ENCODE measurements at regions not wholly inside any gene's neighbourhood (a gene's known extent, or its start where the extent isn't known, plus 50 kb on each side); places are given as distances from the start of the nearest gene placed in this dataset.

GRCh38 chr3:193941486-193941885 is 194.5 kb upstream of the HES1 start:
- no peak overlapping the region for H3K4me3 ChIP-seq
- H3K36me3 ChIP-seq, result no peaks in the 10 kb centered on the region
- H3K4me1 ChIP-seq, result no peaks in the 10 kb centered on the region
- H3K27ac ChIP-seq, result no peak overlapping the region
- H4K20me1 ChIP-seq, result no peaks in the 10 kb centered on the region
- H3K9me3 ChIP-seq, result no peaks in the 10 kb centered on the region
- H3K27me3 ChIP-seq, result no peaks in the 10 kb centered on the region
- no peak overlapping the region for H3K9ac ChIP-seq
- no peak overlapping the region for H3K4me2 ChIP-seq
- TF ChIP-seq Cebpa-rat (IDR thresholded peaks at IDR 0.05), result no peak

- H3K36me3 ChIP-seq, result no peaks in the 10 kb centered on the region
- no peak overlapping the region for H3K4me3 ChIP-seq
- H3K4me1 ChIP-seq, result no peaks in the 10 kb centered on the region
- H3K9me3 ChIP-seq, result no peaks in the 10 kb centered on the region
- H3K4me2 ChIP-seq, result no peak overlapping the region
- no peak overlapping the region for H3K9ac ChIP-seq
- no peak overlapping the region for H3K27ac ChIP-seq
- no peaks in the 10 kb centered on the region for H4K20me1 ChIP-seq
- no peak for TF ChIP-seq Cebpa-rat (IDR thresholded peaks at IDR 0.05)
- no peaks in the 10 kb centered on the region for H3K27me3 ChIP-seq
Observed at GRCh38 chr3:193942516-193943055, 193.4 kb upstream of the HES1 start.

- Histone ChIP-seq H3K4me2 (no peak overlapping the region), H3K4me1 (no peaks in the 10 kb centered on the region)
Observed at GRCh38 chr3:193943200-193943599, 192.7 kb upstream of the HES1 start.

DNA sequence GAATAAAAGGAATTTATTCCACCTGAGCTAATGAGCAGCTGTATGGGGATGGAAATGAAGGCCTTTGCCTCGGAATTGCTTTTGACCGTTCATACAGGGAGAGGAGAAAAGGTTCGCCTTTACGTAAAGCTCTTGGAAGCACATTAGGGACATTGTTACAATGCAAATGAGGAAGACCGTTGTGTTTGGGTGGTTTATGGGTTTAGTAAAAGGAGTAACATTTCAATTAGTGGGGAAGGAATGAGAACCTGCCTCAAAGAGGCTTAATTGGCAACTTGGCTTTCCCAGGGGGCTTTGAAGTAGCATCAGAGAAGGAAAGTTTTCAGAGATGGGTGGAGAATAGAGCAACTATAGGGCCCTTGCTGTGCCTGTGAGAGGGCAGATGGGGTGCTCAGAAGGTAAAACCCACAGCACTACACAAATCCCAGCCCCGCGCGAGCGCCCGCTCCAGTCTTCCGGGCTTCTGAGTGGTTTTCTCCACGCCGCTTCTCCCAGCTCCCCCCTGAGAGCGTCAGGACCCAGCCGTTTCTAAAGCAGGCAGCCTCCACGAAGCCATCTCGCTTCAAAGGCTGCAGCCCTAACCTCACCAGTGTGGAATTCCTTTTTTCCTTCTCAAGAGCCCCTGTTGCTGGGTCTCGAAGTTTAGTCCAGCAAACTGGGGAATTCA is 192.0 kb upstream of the HES1 start:
- Histone ChIP-seq H3K4me2 (no peak overlapping the region), H3K27ac (no peak overlapping the region), H3K27me3 (no peaks in the 10 kb centered on the region), H3K9ac (no peak overlapping the region), H3K9me3 (no peaks in the 10 kb centered on the region), H3K36me3 (no peaks in the 10 kb centered on the region), H4K20me1 (no peaks in the 10 kb centered on the region), H3K4me1 (no peaks in the 10 kb centered on the region), H3K4me3 (no peak overlapping the region)
- no peak for TF ChIP-seq Cebpa-rat (IDR thresholded peaks at IDR 0.05)

More at GRCh38 chr3:193943200-193943599, 192.7 kb upstream of the HES1 start:
- Histone ChIP-seq H3K27ac (no peak overlapping the region), H3K36me3 (no peaks in the 10 kb centered on the region), H3K9ac (no peak overlapping the region), H3K9me3 (no peaks in the 10 kb centered on the region), H3K4me3 (no peak overlapping the region), H3K27me3 (no peaks in the 10 kb centered on the region), H4K20me1 (no peaks in the 10 kb centered on the region)
- TF ChIP-seq Cebpa-rat (IDR thresholded peaks at IDR 0.05), result no peak

DNA sequence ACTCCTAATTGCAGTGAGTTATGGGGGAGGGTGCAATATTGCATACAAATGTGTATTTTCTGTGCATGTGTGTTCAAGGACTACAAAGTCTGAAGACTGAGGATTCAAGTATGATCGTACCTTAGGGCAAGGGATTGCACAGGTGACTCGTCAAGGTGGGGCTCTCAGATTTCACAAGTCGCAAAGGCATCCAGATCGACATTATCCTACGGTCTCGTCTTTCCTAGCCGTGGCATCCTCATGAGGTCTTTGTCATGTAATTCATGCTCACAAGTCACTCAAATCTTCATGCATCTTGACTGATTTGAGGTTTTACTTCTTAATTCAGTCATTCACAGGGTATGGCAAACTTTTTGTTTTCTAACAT is 191.4 kb upstream of the HES1 start:
- Histone ChIP-seq H3K9ac (no peak overlapping the region), H3K36me3 (no peaks in the 10 kb centered on the region), H3K27ac (no peak overlapping the region), H3K4me3 (no peak overlapping the region), H3K4me2 (no peak overlapping the region), H3K4me1 (no peaks in the 10 kb centered on the region), H3K9me3 (no peaks in the 10 kb centered on the region), H3K27me3 (no peaks in the 10 kb centered on the region), H4K20me1 (no peaks in the 10 kb centered on the region)
- TF ChIP-seq Cebpa-rat (IDR thresholded peaks at IDR 0.05), result no peak

DNA sequence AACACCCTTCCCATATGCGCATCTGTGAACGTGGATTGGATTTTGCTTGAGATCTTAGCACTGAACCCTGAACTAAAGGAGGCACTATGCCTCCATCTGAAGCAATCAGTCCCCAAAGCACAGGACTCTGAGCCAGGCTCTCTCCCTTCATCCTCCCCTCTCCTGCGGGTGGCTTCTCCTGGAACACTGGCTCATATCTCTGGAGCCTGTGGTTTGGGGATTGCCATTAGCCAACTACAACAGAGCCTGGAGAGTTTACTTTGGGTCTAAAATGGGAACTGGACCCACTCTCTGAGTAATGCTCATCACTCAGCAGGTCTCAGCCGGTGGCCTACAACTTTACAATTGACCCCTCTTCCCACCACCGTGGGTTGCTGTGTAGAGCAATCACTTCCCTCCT is 190.8 kb upstream of the HES1 start:
- H3K4me3 ChIP-seq, result no peak overlapping the region
- H3K27me3 ChIP-seq, result no peaks in the 10 kb centered on the region
- H3K9me3 ChIP-seq, result no peaks in the 10 kb centered on the region
- no peaks in the 10 kb centered on the region for H3K4me1 ChIP-seq
- H3K36me3 ChIP-seq, result no peaks in the 10 kb centered on the region
- TF ChIP-seq Cebpa-rat (IDR thresholded peaks at IDR 0.05), result no peak
- H3K27ac ChIP-seq, result no peak overlapping the region
- H3K4me2 ChIP-seq, result no peak overlapping the region
- no peaks in the 10 kb centered on the region for H4K20me1 ChIP-seq
- no peak overlapping the region for H3K9ac ChIP-seq

DNA sequence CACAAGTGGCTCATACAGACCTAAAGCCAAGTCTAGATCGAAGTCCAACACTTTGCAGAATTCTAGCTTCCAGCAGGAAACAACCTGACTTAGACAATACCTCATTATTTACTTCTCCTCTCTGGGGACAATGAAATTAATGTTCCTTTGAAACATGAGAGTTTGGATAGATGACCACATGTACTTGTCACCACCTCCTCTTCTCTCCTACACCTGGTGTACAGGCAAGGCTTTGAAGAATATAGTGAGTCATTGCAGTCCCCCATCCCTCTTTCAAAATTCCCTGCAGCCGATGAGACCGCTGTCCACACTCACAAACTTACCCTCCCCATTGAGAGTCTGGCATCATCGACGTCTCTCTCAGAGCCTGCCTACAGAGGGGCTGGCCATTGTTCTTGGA is 189.0 kb upstream of the HES1 start:
- no peaks in the 10 kb centered on the region for H3K4me1 ChIP-seq
- no peaks in the 10 kb centered on the region for H3K9me3 ChIP-seq
- H3K27me3 ChIP-seq, result no peaks in the 10 kb centered on the region
- no peak overlapping the region for H3K4me2 ChIP-seq
- H4K20me1 ChIP-seq, result no peaks in the 10 kb centered on the region
- no peaks in the 10 kb centered on the region for H3K36me3 ChIP-seq
- no peak overlapping the region for H3K4me3 ChIP-seq
- H3K27ac ChIP-seq, result no peak overlapping the region
- H3K9ac ChIP-seq, result no peak overlapping the region
- TF ChIP-seq Cebpa-rat (IDR thresholded peaks at IDR 0.05), result no peak

DNA sequence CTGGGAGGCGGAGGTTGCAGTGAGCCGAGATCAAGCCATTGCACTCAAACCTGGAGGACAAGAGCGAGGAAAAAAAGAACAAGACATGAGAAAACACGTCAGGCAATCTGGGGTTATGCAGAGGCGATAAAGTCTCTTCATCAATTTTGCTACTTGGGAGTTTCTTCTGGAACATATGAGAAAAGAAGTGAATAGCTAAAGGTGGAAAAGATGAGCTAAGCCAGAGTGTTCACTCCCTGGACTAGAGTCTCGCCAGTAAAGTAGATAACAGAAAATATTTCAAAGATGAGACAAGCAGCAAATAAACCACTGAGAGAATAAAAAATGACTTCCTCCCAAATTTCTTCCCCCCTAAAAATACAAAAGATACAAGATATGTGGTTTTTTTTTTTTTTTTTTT is 188.4 kb upstream of the HES1 start:
- H3K4me3 ChIP-seq, result no peak overlapping the region
- H3K36me3 ChIP-seq, result no peaks in the 10 kb centered on the region
- H3K27ac ChIP-seq, result no peak overlapping the region
- H3K4me2 ChIP-seq, result no peak overlapping the region
- H3K9ac ChIP-seq, result no peak overlapping the region
- H3K27me3 ChIP-seq, result no peaks in the 10 kb centered on the region
- no peak for TF ChIP-seq Cebpa-rat (IDR thresholded peaks at IDR 0.05)
- no peaks in the 10 kb centered on the region for H4K20me1 ChIP-seq
- no peaks in the 10 kb centered on the region for H3K4me1 ChIP-seq
- no peaks in the 10 kb centered on the region for H3K9me3 ChIP-seq

- H3K27me3 ChIP-seq, result no peaks in the 10 kb centered on the region
- no peak overlapping the region for H3K4me3 ChIP-seq
- H3K4me1 ChIP-seq, result no peaks in the 10 kb centered on the region
- H4K20me1 ChIP-seq, result no peaks in the 10 kb centered on the region
- H3K36me3 ChIP-seq, result no peaks in the 10 kb centered on the region
- no peak for TF ChIP-seq Cebpa-rat (IDR thresholded peaks at IDR 0.05)
- no peak overlapping the region for H3K4me2 ChIP-seq
- H3K9me3 ChIP-seq, result no peaks in the 10 kb centered on the region
- no peak overlapping the region for H3K27ac ChIP-seq
- no peak overlapping the region for H3K9ac ChIP-seq
Observed at GRCh38 chr3:193948459-193948858, 187.5 kb upstream of the HES1 start.

- TF ChIP-seq Cebpa-rat (IDR thresholded peaks at IDR 0.05), result no peak
- peaks cover 22% of the 10 kb centered on the region for H3K9me3 ChIP-seq
- no peak overlapping the region for H3K4me3 ChIP-seq
- H3K36me3 ChIP-seq, result no peaks in the 10 kb centered on the region
- H3K4me2 ChIP-seq, result no peak overlapping the region
- H3K4me1 ChIP-seq, result no peaks in the 10 kb centered on the region
- H3K9ac ChIP-seq, result no peak overlapping the region
- H3K27ac ChIP-seq, result no peak overlapping the region
- no peaks in the 10 kb centered on the region for H4K20me1 ChIP-seq
- H3K27me3 ChIP-seq, result no peaks in the 10 kb centered on the region
Observed at GRCh38 chr3:193951859-193952258, 184.1 kb upstream of the HES1 start.

DNA sequence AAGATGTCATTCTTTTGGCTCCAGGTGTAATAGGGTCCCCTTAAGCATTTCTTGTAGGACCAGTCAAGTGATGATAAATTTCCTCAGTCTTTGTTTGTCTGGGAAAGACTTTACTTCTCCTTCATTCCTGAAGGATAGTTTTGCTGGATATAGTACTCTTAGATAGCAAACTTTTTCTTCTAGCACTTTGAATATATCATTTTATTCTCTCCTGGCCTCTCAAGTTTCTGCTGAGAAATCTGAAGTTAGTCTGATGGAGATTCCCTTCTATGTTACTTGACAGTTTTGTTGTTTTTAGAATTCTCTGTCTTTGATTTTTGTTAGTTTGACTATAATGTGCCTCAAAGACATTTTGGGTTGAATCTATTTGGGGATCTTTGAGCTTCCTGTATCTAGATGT is 181.2 kb upstream of the HES1 start:
- no peak for TF ChIP-seq Cebpa-rat (IDR thresholded peaks at IDR 0.05)
- no peaks in the 10 kb centered on the region for H3K36me3 ChIP-seq

More for the DNA sequence above, 181.2 kb upstream of the HES1 start:
- H3K9me3 ChIP-seq, result peaks cover 22% of the 10 kb centered on the region
- H3K9ac ChIP-seq, result no peak overlapping the region
- no peaks in the 10 kb centered on the region for H4K20me1 ChIP-seq
- H3K4me2 ChIP-seq, result no peak overlapping the region
- H3K27ac ChIP-seq, result no peak overlapping the region
- no peaks in the 10 kb centered on the region for H3K27me3 ChIP-seq
- H3K4me3 ChIP-seq, result no peak overlapping the region
- H3K4me1 ChIP-seq, result no peaks in the 10 kb centered on the region

Measured in BLaER1 (cell line).